Lower leg skin (tissue), 3 donors: ENCODE measurements at regions not wholly inside any gene's neighbourhood (a gene's known extent, or its start where the extent isn't known, plus 50 kb on each side); places are given as distances from the start of the nearest gene placed in this dataset.

Experiments used
- POLR2A ChIP-seq, 2 donors: fragments of 450-650 bp; IDR thresholded peaks; one replicate each; pipeline ENCODE4 v1.6.1; 2016 to 2017; ENCODE audit warnings: antibody characterized with exemption in 2 of 2, mild to moderate bottlenecking in 1 of 2, moderate library complexity in 1 of 2
- TF ChIP-seq, protein P1 (sequence below), 3 donors: fragments of 450-650 bp; IDR thresholded peaks; one replicate each; pipeline ENCODE4 v1.5.1; 2016; ENCODE audit warnings: antibody characterized with exemption in 3 of 3, mild to moderate bottlenecking in 3 of 3, moderate library complexity in 2 of 3

GRCh38 chr4:185950891-185951290, 118.1 kb upstream of the TLR3 start:
- TF ChIP-seq, protein P1, sequence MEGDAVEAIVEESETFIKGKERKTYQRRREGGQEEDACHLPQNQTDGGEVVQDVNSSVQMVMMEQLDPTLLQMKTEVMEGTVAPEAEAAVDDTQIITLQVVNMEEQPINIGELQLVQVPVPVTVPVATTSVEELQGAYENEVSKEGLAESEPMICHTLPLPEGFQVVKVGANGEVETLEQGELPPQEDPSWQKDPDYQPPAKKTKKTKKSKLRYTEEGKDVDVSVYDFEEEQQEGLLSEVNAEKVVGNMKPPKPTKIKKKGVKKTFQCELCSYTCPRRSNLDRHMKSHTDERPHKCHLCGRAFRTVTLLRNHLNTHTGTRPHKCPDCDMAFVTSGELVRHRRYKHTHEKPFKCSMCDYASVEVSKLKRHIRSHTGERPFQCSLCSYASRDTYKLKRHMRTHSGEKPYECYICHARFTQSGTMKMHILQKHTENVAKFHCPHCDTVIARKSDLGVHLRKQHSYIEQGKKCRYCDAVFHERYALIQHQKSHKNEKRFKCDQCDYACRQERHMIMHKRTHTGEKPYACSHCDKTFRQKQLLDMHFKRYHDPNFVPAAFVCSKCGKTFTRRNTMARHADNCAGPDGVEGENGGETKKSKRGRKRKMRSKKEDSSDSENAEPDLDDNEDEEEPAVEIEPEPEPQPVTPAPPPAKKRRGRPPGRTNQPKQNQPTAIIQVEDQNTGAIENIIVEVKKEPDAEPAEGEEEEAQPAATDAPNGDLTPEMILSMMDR (IDR thresholded peaks at IDR 0.05), result no peak
- TF ChIP-seq POLR2A (IDR thresholded peaks at IDR 0.05), result no peak
